ENCODE measurements at regions not wholly inside any gene's neighbourhood (a gene's known extent, or its start where the extent isn't known, plus 50 kb on each side); places are given as distances from the start of the nearest gene placed in this dataset.

- H3K4me3 ChIP-seq, result no peak overlapping the region
- no peaks in the 10 kb centered on the region for H3K27me3 ChIP-seq
- no peaks in the 10 kb centered on the region for H3K36me3 ChIP-seq
- H3K27ac ChIP-seq, result no peak overlapping the region
- H3K9me3 ChIP-seq (ENCODE audit: low read depth), result no peaks in the 10 kb centered on the region
- H3K4me1 ChIP-seq (ENCODE audit: low read depth), result no peaks in the 10 kb centered on the region
- no peak for DNase-seq (ENCODE audit: low read depth in 1 of 2, low spot score in 1 of 2)
- TF ChIP-seq CTCF (IDR thresholded peaks at IDR 0.05; ENCODE audit: low read depth, low read length), result no peak
Observed at GRCh38 chr7:66507764-66508296, 120.9 kb upstream of the KCTD7 start.

- TF ChIP-seq CTCF (IDR thresholded peaks at IDR 0.05; ENCODE audit: low read depth, low read length), result no peak
- DNase-seq (ENCODE audit: low read depth in 1 of 2, low spot score in 1 of 2), result no peak
- H3K27ac ChIP-seq, result no peak overlapping the region
Observed at GRCh38 chr7:66508431-66508830, 120.2 kb upstream of the KCTD7 start.

GRCh38 chr7:66514050-66514449 is 114.6 kb upstream of the KCTD7 start:
- Histone ChIP-seq H3K9me3 (ENCODE audit: low read depth) (no peaks in the 10 kb centered on the region), H3K36me3 (no peaks in the 10 kb centered on the region), H3K27me3 (no peaks in the 10 kb centered on the region), H3K27ac (no peak overlapping the region), H3K4me3 (no peak overlapping the region), H3K4me1 (ENCODE audit: low read depth) (no peaks in the 10 kb centered on the region)
- no peak for DNase-seq (ENCODE audit: low read depth in 1 of 2, low spot score in 1 of 2)
- TF ChIP-seq CTCF (IDR thresholded peaks at IDR 0.05; ENCODE audit: low read depth, low read length), result no peak

More at GRCh38 chr7:66508431-66508830, 120.2 kb upstream of the KCTD7 start:
- H3K4me3 ChIP-seq, result no peak overlapping the region
- H3K27me3 ChIP-seq, result no peaks in the 10 kb centered on the region
- no peaks in the 10 kb centered on the region for H3K9me3 ChIP-seq (ENCODE audit: low read depth)
- no peaks in the 10 kb centered on the region for H3K4me1 ChIP-seq (ENCODE audit: low read depth)
- H3K36me3 ChIP-seq, result no peaks in the 10 kb centered on the region

GRCh38 chr7:66517212-66517909 is 111.3 kb upstream of the KCTD7 start:
- no peaks in the 10 kb centered on the region for H3K4me1 ChIP-seq (ENCODE audit: low read depth)
- no peak overlapping the region for H3K4me3 ChIP-seq
- no peaks in the 10 kb centered on the region for H3K36me3 ChIP-seq
- DNase-seq (ENCODE audit: low read depth in 1 of 2, low spot score in 1 of 2), result no peak
- H3K9me3 ChIP-seq (ENCODE audit: low read depth), result no peaks in the 10 kb centered on the region
- H3K27ac ChIP-seq, result no peak overlapping the region
- TF ChIP-seq CTCF (IDR thresholded peaks at IDR 0.05; ENCODE audit: low read depth, low read length), result no peak
- no peaks in the 10 kb centered on the region for H3K27me3 ChIP-seq

- no peak for TF ChIP-seq CTCF (IDR thresholded peaks at IDR 0.05; ENCODE audit: low read depth, low read length)
- Histone ChIP-seq H3K9me3 (ENCODE audit: low read depth) (no peaks in the 10 kb centered on the region), H3K4me3 (no peak overlapping the region), H3K4me1 (ENCODE audit: low read depth) (no peaks in the 10 kb centered on the region), H3K27ac (no peak overlapping the region), H3K36me3 (no peaks in the 10 kb centered on the region), H3K27me3 (no peaks in the 10 kb centered on the region)
- no peak for DNase-seq (ENCODE audit: low read depth in 1 of 2, low spot score in 1 of 2)
Observed at GRCh38 chr7:66518151-66518691, 110.5 kb upstream of the KCTD7 start.
